Stimulated activated CD4-positive, alpha-beta T cell treated with anti-CD3 and anti-CD28 coated beads, Interleukin-4, amount 100 ng/mL, for 48 hours (primary cell): ENCODE measurements at regions not wholly inside any gene's neighbourhood (a gene's known extent, or its start where the extent isn't known, plus 50 kb on each side); places are given as distances from the start of the nearest gene placed in this dataset.

Experiments
- DNase-seq, 2 donors: peaks; one replicate each; pipeline ENCODE4 v3.0.0-alpha.2; 2020; ENCODE audit warnings: low read depth in 2 of 2

- DNase-seq = no peak
These were observed 281.8 kb upstream of the KLHL1 start for GRCh38 chr13:70390064-70390463.

GRCh38 chr13:70388935-70389334, 280.7 kb upstream of the KLHL1 start:
- DNase-seq = no peak

- no peak for DNase-seq
These were observed 278.7 kb upstream of the KLHL1 start for GRCh38 chr13:70386919-70387318.

- DNase-seq = no peak
These were observed 277.6 kb upstream of the KLHL1 start for GRCh38 chr13:70385852-70386251.

GRCh38 chr13:70384156-70384555, 275.9 kb upstream of the KLHL1 start:
- no peak for DNase-seq

- no peak for DNase-seq
These were observed 272.6 kb upstream of the KLHL1 start for GRCh38 chr13:70380809-70381208.

GRCh38 chr13:70375718-70376117, 267.5 kb upstream of the KLHL1 start:
- no peak for DNase-seq

GRCh38 chr13:70370924-70371323, 262.7 kb upstream of the KLHL1 start:
- no peak for DNase-seq

- no peak for DNase-seq
These were observed 258.5 kb upstream of the KLHL1 start for GRCh38 chr13:70366720-70367119.

GRCh38 chr13:70363991-70364390, 255.7 kb upstream of the KLHL1 start:
- no peak for DNase-seq

GRCh38 chr13:70362820-70363570, 254.7 kb upstream of the KLHL1 start:
- no peak for DNase-seq

GRCh38 chr13:70357031-70357430, 248.8 kb upstream of the KLHL1 start:
- DNase-seq = no peak

- DNase-seq = no peak
These were observed 244.8 kb upstream of the KLHL1 start for GRCh38 chr13:70353096-70353495.

GRCh38 chr13:70347947-70348620, 239.8 kb upstream of the KLHL1 start:
- DNase-seq = no peak

- DNase-seq = no peak
These were observed 231.5 kb upstream of the KLHL1 start for GRCh38 chr13:70339738-70340137.

GRCh38 chr13:70338609-70339008, 230.4 kb upstream of the KLHL1 start:
- no peak for DNase-seq

GRCh38 chr13:70336866-70337265, 228.6 kb upstream of the KLHL1 start:
- DNase-seq = no peak

GRCh38 chr13:70333752-70334151, 225.5 kb upstream of the KLHL1 start:
- DNase-seq = no peak

GRCh38 chr13:70330697-70331361, 222.6 kb upstream of the KLHL1 start:
- DNase-seq = no peak

GRCh38 chr13:70324519-70324918, 216.3 kb upstream of the KLHL1 start:
- DNase-seq = no peak

- no peak for DNase-seq
These were observed 202.9 kb upstream of the KLHL1 start for GRCh38 chr13:70311191-70311590.

- DNase-seq = no peak
These were observed 202.3 kb upstream of the KLHL1 start for GRCh38 chr13:70310396-70311119.
